ENCODE measurements at regions not wholly inside any gene's neighbourhood (a gene's known extent, or its start where the extent isn't known, plus 50 kb on each side); places are given as distances from the start of the nearest gene placed in this dataset.
"Not testable (repeated sequence)": the region's sequence is repeated elsewhere in the genome, so short reads cannot be mapped to it uniquely, and the experiment has no call there.

- DNase-seq = no peak
These were observed 804.3 kb upstream of the ACVR2A start for GRCh38 chr2:147040298-147041120.

- DNase-seq = no peak
These were observed 807.8 kb upstream of the ACVR2A start for GRCh38 chr2:147037048-147037447.

- no peak for DNase-seq
These were observed 811.8 kb upstream of the ACVR2A start for GRCh38 chr2:147033044-147033443.

- no peak for DNase-seq
These were observed 812.9 kb upstream of the ACVR2A start for GRCh38 chr2:147031897-147032296.

- DNase-seq = no peak
These were observed 813.7 kb upstream of the ACVR2A start for GRCh38 chr2:147030966-147031720.

GRCh38 chr2:147027436-147027835, 817.4 kb upstream of the ACVR2A start:
- DNase-seq = no peak

GRCh38 chr2:147026664-147027295, 818.0 kb upstream of the ACVR2A start:
- no peak for DNase-seq

- DNase-seq = no peak
These were observed 818.9 kb upstream of the ACVR2A start for GRCh38 chr2:147025646-147026585.

GRCh38 chr2:147019311-147019710, 825.5 kb upstream of the ACVR2A start:
- no peak for DNase-seq

GRCh38 chr2:147017951-147018645, 826.7 kb upstream of the ACVR2A start:
- DNase-seq = no peak

GRCh38 chr2:147016181-147016580, 828.6 kb upstream of the ACVR2A start:
- DNase-seq = no peak

GRCh38 chr2:147015591-147015990, 829.2 kb upstream of the ACVR2A start:
- DNase-seq = no peak

GRCh38 chr2:147013696-147014392, 831.0 kb upstream of the ACVR2A start:
- no peak for DNase-seq

- DNase-seq = no peak
These were observed 836.3 kb upstream of the ACVR2A start for GRCh38 chr2:147008481-147008880.

GRCh38 chr2:147006736-147007141, 838.1 kb upstream of the ACVR2A start:
- DNase-seq = no peak

GRCh38 chr2:147003081-147003480, 841.7 kb upstream of the ACVR2A start:
- DNase-seq = no peak

- DNase-seq = no peak
These were observed 842.6 kb upstream of the ACVR2A start for GRCh38 chr2:147002256-147002655.

GRCh38 chr2:147001061-147001460, 843.8 kb upstream of the ACVR2A start:
- no peak for DNase-seq

- DNase-seq = not testable (repeated sequence)
These were observed 844.7 kb upstream of the ACVR2A start for GRCh38 chr2:147000151-147000550.

GRCh38 chr2:146997945-146998344, 846.9 kb upstream of the ACVR2A start:
- no peak for DNase-seq

- no peak for DNase-seq
These were observed 847.3 kb upstream of the ACVR2A start for GRCh38 chr2:146997488-146997887.
